Memory B cell (primary cell): ENCODE measurements at regions not wholly inside any gene's neighbourhood (a gene's known extent, or its start where the extent isn't known, plus 50 kb on each side); places are given as distances from the start of the nearest gene placed in this dataset.
"Not testable (repeated sequence)": the region's sequence is repeated elsewhere in the genome, so short reads cannot be mapped to it uniquely, and the experiment has no call there.

ENCODE experiments used
- ATAC-seq: fragments of 150-1000 bp; cut with Tn5 transposase; 2 replicates; pipeline ENCODE4 v1.10.0; 2021; ENCODE audit warnings: low read depth, mild to moderate bottlenecking, moderate library complexity
- DNase-seq, 2 donors: peaks; one replicate each; pipeline ENCODE4 v3.0.0; 2022; ENCODE audit warnings: low spot score in 2 of 2
- H3K27ac Mint-ChIP-seq: one replicate; pipeline ENCODE4 v1.8.0; 2022; ENCODE audit warnings: mild to moderate bottlenecking, moderate library complexity, mixed read lengths
- H3K27me3 Mint-ChIP-seq: one replicate; pipeline ENCODE4 v1.8.0; 2022; ENCODE audit warnings: mixed read lengths
- H3K36me3 Mint-ChIP-seq: one replicate; pipeline ENCODE4 v1.8.0; 2022; ENCODE audit warnings: mild to moderate bottlenecking, mixed read lengths
- H3K4me1 Mint-ChIP-seq: one replicate; pipeline ENCODE4 v1.8.0; 2022; ENCODE audit warnings: mixed read lengths
- H3K4me3 Mint-ChIP-seq: one replicate; pipeline ENCODE4 v1.8.0; 2022; ENCODE audit warnings: mild to moderate bottlenecking, moderate library complexity, mixed read lengths
- H3K9me3 Mint-ChIP-seq: one replicate; pipeline ENCODE4 v1.8.0; 2022; ENCODE audit warnings: mixed read lengths

DNA sequence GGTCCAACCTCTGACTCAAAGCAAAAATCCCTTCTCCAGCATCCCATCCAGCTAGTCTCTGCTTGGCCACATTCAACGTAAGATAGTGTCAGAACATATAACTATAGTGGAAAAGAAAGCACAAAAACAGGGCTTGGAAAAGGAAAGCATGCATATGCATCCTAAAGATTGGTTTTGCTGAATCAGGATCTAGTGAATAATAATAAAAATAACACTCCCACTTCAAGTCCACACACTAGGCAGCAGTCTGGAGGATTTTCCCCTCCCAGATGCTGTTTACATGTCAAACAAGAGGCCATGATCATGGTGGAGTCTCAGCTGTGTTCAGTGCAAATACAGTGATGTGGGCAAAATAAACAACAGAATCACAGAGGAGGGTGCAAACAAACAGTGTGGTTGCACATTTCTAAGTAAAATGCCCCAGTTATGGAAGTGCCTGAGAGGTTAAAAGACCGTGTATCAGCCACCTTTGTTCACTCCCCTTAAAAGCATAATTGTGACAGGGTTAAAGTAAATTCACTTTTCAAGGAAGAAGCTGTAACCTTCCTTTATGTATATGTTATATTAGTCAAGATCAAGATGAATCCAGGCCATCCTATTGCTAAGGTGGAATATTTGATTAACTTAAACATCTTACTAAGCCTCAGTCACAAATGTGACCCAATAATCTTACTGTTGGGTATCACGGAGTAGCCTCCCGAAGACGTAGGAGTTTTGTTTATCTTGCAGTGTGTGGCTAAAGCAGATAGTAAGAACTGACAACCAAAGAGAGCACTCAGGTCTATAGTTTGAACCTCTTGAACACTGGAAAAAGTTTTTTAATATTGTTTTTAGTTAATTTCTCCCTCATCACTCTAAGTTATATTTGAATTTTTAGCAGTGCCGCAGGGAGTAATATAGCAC lies 424.5 kb downstream of the SOX2 start:
- no peak overlapping the region for H3K27ac Mint-ChIP-seq
- H3K36me3 Mint-ChIP-seq, result no peaks in the 10 kb centered on the region
- ATAC-seq (no peak), DNase-seq (no peak)
- no peak overlapping the region for H3K4me3 Mint-ChIP-seq
- H3K9me3 Mint-ChIP-seq, result no peaks in the 10 kb centered on the region
- no peaks in the 10 kb centered on the region for H3K4me1 Mint-ChIP-seq
- H3K27me3 Mint-ChIP-seq, result peaks cover 2% of the 10 kb centered on the region

DNA sequence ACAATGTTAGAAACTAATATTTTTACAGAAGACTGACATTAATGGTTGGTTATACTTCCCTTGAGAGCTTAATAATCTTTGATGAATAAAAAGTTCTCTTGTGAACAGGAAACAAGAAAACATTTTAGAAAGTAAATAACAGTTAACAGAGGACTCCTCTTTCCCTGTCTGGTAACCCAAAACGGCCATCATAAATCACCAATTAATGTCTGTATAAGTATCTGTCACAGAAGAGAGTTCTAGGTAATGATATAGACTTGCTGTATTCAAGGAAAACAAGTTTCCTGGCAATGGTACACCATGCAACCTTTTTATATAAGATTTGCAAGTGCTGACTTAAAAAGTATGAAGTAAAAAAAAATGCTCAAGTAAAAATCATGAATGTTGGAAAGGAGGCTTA lies 426.7 kb downstream of the SOX2 start:
- Mint-ChIP-seq H3K27ac (no peak overlapping the region), H3K36me3 (no peaks in the 10 kb centered on the region), H3K27me3 (no peaks in the 10 kb centered on the region), H3K4me3 (no peak overlapping the region), H3K9me3 (no peaks in the 10 kb centered on the region), H3K4me1 (no peaks in the 10 kb centered on the region)
- ATAC-seq, result no peak
- no peak for DNase-seq

DNA sequence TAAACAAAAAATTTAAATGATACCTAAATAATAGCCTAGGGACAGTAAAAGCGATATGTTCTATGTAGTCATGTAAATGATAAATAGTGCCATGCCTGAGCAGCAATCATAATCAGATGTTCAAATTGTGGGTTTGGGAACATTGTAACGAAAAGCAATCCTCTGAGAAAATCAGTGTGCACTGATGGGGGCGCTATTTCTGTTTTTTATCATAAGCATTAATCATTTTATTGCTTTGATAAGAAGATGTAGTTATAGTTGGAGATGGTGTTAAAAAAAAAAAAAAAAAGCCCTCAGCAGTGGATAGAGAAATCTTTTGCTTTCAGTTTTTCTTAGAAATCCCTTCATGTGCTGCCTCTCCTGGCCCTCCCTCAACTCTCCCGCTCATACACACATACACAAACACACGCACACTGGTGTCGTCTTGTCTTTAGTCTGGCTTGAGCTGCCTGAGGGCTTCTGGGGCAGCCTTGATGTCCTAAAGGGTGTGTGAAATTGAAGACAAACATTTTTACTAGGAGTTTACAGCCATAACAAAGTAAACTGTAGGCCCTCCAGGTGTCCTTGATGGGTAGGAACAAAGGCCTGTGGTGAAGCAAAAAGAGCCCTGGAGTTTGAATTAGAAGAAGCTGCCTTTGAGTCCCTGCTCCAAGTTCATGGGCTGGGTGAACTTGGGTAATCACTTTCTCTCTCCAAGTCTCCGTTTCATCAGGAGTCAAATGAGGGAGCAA lies 428.1 kb downstream of the SOX2 start:
- Mint-ChIP-seq H3K27me3 (peaks cover 1% of the 10 kb centered on the region), H3K27ac (no peak overlapping the region), H3K9me3 (no peaks in the 10 kb centered on the region)

DNA sequence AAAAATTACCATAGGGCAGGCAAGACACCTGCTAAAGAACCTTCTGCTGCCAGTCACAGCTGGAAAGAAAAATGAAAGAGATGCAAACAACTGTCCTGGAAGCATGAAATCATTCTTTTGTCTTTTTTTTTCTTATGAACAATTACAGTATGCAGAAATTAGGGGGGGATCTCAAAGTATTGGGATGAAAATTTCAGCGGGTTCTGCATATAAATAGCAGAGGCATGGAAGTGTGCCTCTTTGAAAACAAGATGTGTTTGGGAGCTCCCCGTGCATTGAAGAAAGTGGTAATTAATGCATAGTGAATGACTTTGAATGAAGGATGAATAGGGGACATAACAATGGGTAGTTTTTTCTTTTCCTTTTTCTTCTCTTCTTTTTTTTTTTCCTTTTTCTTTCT lies 431.2 kb downstream of the SOX2 start:
- no peaks in the 10 kb centered on the region for H3K4me1 Mint-ChIP-seq
- no peaks in the 10 kb centered on the region for H3K9me3 Mint-ChIP-seq
- H3K36me3 Mint-ChIP-seq, result no peaks in the 10 kb centered on the region
- no peak overlapping the region for H3K27ac Mint-ChIP-seq
- ATAC-seq (no peak), DNase-seq (no peak)
- no peak overlapping the region for H3K4me3 Mint-ChIP-seq
- peaks cover 1% of the 10 kb centered on the region for H3K27me3 Mint-ChIP-seq

More for the DNA sequence above, 428.1 kb downstream of the SOX2 start:
- H3K36me3 Mint-ChIP-seq, result no peaks in the 10 kb centered on the region
- no peaks in the 10 kb centered on the region for H3K4me1 Mint-ChIP-seq
- H3K4me3 Mint-ChIP-seq, result no peak overlapping the region
- DNase-seq (no peak), ATAC-seq (no peak)

DNA sequence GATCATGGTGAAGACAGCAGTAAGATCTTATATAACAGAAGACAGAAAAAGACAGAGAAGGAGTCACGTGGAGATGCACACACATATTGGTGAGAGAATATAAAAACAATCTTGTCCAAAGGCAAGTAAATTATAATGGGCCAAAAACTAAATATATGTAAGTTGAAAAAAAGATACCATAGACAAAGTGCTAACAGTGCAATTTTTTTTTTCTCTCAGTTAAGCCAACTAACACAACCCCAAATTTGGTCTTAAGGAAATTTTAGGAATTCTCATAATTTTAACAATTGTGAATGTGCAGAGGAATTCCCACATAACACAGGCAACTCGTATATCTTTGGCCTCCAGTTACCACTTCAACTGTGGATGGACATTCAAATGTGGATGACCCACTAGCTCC lies 432.2 kb downstream of the SOX2 start:
- no peaks in the 10 kb centered on the region for H3K4me1 Mint-ChIP-seq
- no peak overlapping the region for H3K4me3 Mint-ChIP-seq

DNA sequence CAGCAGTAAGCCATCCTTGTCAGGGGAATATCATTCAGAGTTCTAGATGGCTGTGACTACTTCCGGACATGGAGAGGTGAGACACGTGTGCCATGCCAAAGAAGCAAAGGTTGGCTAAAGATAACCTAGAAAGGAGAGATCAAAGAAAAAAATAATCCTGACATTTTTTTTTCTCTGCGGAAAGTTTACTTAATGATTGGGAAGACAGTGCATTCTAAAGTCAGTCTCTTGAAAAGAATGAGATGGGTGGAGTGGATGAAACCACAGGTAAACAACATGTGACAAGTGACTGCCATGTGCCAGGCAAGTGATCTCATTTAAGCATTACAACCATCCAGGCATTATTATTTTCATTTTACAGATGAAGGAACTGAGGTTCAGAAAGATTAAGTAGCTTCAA lies 436.6 kb downstream of the SOX2 start:
- no peak overlapping the region for H3K27ac Mint-ChIP-seq
- no peaks in the 10 kb centered on the region for H3K4me1 Mint-ChIP-seq
- peaks cover 1% of the 10 kb centered on the region for H3K27me3 Mint-ChIP-seq
- DNase-seq (no peak), ATAC-seq (no peak)
- H3K36me3 Mint-ChIP-seq, result no peaks in the 10 kb centered on the region
- no peak overlapping the region for H3K4me3 Mint-ChIP-seq
- H3K9me3 Mint-ChIP-seq, result peaks cover 7% of the 10 kb centered on the region

More for the DNA sequence above, 432.2 kb downstream of the SOX2 start:
- H3K27me3 Mint-ChIP-seq, result peaks cover 1% of the 10 kb centered on the region
- DNase-seq (no peak), ATAC-seq (no peak)
- H3K27ac Mint-ChIP-seq, result no peak overlapping the region
- H3K9me3 Mint-ChIP-seq, result no peaks in the 10 kb centered on the region
- no peaks in the 10 kb centered on the region for H3K36me3 Mint-ChIP-seq

DNA sequence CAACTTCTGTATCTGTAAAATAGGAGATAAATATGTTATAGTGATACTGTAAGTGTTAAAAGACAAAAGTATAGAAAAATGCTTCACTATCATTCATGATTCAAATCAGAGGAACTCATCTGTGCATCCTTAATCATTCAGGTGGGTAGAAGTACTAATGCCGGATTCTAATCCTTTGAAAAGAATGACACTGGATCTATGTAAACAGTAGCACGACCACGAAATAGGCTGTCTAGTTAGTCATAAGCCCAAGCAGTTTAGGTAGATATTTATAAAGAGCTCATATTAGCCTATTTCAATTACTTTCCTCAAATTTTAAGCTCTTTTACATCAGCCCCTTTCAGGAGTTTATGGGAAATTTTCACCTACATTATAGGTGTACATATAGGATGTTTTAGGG lies 437.9 kb downstream of the SOX2 start:
- ATAC-seq, result no peak
- no peaks in the 10 kb centered on the region for H3K36me3 Mint-ChIP-seq
- DNase-seq, result no peak
- no peaks in the 10 kb centered on the region for H3K27me3 Mint-ChIP-seq
- H3K27ac Mint-ChIP-seq, result no peak overlapping the region
- peaks cover 7% of the 10 kb centered on the region for H3K9me3 Mint-ChIP-seq
- H3K4me1 Mint-ChIP-seq, result no peaks in the 10 kb centered on the region
- no peak overlapping the region for H3K4me3 Mint-ChIP-seq

DNA sequence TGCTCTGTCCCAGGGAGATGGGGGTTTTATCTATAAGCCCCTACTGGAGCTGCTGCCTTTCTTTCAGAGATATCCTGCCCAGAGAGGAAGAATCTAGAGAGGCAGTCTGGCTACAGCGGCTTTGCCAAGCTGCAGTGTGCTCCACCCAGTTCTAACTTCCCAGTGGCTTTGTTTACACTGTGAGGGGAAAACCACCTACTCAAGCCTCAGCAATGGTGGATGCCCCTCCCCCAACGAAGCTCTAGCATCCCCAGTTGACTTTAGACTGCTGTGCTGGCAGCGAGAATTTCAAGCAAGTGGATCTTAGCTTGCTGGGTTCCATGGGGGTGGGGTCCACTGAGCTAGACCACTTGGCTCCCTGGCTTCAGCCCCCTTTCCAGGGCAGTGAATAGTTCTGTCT lies 444.6 kb downstream of the SOX2 start:
- not testable (repeated sequence) for H3K4me1 Mint-ChIP-seq, ATAC-seq, H3K9me3 Mint-ChIP-seq, H3K27me3 Mint-ChIP-seq, H3K4me3 Mint-ChIP-seq, DNase-seq, H3K36me3 Mint-ChIP-seq, H3K27ac Mint-ChIP-seq

DNA sequence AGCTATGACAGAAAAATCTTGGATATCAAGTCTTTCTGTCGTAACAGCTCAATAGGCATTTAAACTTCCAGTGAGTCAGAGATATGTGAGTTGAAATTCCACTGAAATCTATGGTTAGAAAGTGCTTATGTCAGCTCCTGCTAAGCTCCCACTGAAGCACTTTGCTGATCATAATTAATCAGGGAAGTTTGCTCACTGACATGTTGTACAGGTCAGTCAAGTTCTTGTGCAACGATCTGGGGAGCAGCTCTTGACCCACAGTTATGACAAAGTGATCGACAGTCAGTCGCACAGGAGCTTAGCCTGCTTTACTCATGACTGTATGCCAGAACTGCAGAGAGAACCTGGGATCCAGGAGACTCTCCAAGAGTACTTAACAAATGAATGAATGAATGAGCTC lies 453.5 kb downstream of the SOX2 start:
- no peak for ATAC-seq
- Mint-ChIP-seq H3K4me3 (no peak overlapping the region), H3K9me3 (no peaks in the 10 kb centered on the region)

DNA sequence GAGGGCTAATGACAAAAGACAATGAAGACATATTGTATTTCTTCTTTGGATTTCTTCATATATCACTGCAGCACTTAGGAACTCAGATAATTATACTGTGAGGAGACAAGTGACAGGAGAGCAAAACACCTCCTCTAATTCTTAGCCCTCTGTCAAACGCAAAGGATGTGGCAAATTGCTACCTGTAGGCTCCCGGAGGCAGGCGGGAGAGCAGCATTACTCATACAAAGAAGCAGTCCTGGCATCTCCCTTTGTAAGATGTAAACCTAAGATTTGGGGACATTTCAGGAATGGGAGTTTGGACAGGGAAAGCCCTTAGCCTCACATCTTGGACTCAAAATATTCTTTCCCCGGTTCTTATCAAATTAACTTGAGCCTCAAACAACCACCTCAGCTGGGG lies 460.8 kb downstream of the SOX2 start:
- Mint-ChIP-seq H3K36me3 (no peaks in the 10 kb centered on the region), H3K27ac (no peak overlapping the region), H3K4me3 (no peak overlapping the region), H3K4me1 (no peaks in the 10 kb centered on the region), H3K9me3 (peaks cover 1% of the 10 kb centered on the region), H3K27me3 (no peaks in the 10 kb centered on the region)
- no peak for ATAC-seq
- DNase-seq, result no peak

More for the DNA sequence above, 453.5 kb downstream of the SOX2 start:
- DNase-seq, result no peak
- no peak overlapping the region for H3K27ac Mint-ChIP-seq
- H3K4me1 Mint-ChIP-seq, result no peaks in the 10 kb centered on the region
- no peaks in the 10 kb centered on the region for H3K36me3 Mint-ChIP-seq
- no peaks in the 10 kb centered on the region for H3K27me3 Mint-ChIP-seq

DNA sequence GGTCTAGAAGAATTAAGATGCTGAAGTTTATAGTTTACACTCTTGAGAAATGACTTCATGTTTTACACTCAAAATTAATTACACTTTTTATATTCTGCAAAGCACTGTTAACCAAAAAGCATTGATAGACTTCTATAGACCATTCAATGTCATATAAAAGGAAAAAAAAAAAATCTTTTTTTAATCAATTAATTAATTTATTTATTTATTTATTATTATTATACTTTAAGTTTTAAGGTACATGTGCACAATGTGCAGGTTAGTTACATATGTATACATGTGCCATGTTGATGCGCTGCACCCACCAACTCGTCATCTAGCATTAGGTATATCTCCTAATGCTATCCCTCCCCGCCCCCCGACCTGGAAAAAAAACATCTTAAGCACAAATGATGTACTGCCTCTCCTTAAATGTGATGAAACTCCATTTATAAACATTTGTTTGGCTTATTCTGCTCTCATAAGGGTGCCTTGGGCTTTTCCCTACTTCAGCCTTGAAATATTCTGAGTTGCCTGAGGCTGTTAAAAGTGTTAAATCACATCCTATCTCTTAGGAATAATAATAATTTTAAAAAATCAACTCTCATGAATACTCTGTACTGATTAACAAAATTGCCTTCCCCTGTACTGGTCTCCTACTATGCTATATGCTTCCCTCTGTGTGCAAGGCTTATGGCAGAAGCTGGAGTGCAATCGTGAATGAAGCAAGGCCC lies 466.9 kb downstream of the SOX2 start:
- Mint-ChIP-seq H3K36me3 (no peaks in the 10 kb centered on the region), H3K27ac (no peak overlapping the region), H3K4me1 (no peaks in the 10 kb centered on the region), H3K27me3 (no peaks in the 10 kb centered on the region), H3K4me3 (no peak overlapping the region), H3K9me3 (peaks cover 2% of the 10 kb centered on the region)
- no peak for ATAC-seq
- DNase-seq, result no peak

DNA sequence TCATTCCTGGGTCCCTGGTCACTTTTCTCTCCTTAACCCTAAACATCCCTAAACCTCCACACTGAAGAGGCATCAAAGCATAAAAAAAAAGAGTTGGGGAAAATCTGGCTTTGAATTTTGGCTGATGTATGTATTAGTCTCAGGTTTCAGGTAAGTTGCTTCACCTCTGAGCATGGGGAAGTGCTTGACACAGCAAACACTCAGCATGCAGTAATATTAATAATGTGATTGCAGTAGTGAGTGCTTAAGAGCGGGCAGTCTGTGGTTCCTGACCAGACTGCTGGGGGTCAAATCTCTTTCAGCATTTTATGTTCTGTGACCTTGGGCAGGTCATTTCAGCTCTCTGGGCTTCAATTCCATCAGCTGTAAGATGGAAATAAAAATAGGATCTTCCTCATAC lies 467.9 kb downstream of the SOX2 start:
- Mint-ChIP-seq H3K36me3 (no peaks in the 10 kb centered on the region), H3K9me3 (peaks cover 5% of the 10 kb centered on the region), H3K27me3 (no peaks in the 10 kb centered on the region), H3K27ac (no peak overlapping the region), H3K4me1 (no peaks in the 10 kb centered on the region), H3K4me3 (no peak overlapping the region)
- ATAC-seq, result no peak
- DNase-seq, result no peak

DNA sequence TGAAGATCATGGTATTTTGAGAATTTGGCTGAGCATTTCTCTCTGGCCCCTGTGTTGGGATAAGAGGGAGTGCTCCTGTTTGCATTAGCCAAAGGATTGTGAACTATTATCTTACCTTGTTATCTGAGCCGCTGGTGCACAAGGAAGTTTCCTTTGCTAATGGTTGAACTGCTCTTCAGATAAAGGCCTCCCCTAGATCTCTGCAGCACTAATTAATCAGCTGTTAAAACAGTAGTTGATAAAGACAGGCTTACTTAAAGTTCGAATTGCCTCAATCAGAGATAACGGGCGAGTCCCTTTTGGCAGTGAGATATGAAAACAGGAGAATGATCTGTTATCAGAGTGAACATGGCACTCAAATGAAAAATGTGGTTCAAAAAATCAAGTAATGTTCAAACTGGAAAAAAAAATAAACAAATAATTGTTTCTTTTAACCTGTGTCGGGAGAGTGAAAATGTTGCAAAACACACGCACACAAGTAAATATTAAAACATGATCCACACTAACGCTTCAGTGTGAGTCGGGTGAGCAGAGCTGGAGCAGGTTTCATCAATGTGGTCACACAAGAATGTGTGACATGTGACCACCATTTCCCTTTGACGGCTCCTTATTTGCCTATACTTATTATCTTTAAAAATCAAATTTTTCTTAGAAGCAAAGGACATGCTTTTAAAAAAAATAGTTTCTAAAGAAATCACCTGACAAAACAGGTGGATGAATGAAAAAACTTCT lies 469.1 kb downstream of the SOX2 start:
- no peak for ATAC-seq
- Mint-ChIP-seq H3K9me3 (peaks cover 5% of the 10 kb centered on the region), H3K36me3 (no peaks in the 10 kb centered on the region), H3K4me3 (no peak overlapping the region), H3K27me3 (no peaks in the 10 kb centered on the region), H3K4me1 (no peaks in the 10 kb centered on the region), H3K27ac (no peak overlapping the region)
- DNase-seq, result no peak
